ENCODE measurements at regions not wholly inside any gene's neighbourhood (a gene's known extent, or its start where the extent isn't known, plus 50 kb on each side); places are given as distances from the start of the nearest gene placed in this dataset.

DNA sequence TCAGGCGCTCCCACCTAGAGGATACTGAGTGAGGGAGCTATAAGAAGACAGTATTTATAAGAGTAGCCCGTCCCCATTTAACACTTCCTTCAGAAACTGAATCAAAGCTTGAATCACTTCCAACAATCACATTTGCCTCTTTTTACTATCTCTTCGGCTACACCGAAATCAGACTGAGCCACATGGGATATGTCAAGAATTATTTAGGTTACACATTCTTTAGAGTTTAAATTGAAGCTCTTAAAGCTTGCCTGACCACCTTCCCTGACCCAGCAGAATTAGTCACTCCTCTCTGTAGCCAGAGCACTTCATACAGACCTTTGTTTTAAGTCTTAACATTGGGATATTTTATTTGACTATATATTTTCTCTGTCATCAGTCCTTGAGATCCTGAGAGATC, 163.7 kb downstream of the MAFB start:
- H3K27me3 ChIP-seq: no peaks in the 10 kb centered on the region
- TF ChIP-seq, protein P1, sequence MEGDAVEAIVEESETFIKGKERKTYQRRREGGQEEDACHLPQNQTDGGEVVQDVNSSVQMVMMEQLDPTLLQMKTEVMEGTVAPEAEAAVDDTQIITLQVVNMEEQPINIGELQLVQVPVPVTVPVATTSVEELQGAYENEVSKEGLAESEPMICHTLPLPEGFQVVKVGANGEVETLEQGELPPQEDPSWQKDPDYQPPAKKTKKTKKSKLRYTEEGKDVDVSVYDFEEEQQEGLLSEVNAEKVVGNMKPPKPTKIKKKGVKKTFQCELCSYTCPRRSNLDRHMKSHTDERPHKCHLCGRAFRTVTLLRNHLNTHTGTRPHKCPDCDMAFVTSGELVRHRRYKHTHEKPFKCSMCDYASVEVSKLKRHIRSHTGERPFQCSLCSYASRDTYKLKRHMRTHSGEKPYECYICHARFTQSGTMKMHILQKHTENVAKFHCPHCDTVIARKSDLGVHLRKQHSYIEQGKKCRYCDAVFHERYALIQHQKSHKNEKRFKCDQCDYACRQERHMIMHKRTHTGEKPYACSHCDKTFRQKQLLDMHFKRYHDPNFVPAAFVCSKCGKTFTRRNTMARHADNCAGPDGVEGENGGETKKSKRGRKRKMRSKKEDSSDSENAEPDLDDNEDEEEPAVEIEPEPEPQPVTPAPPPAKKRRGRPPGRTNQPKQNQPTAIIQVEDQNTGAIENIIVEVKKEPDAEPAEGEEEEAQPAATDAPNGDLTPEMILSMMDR (IDR thresholded peaks at IDR 0.05): no peak
- no peak for TF ChIP-seq POLR2A (IDR thresholded peaks at IDR 0.05)
- TF ChIP-seq EP300 (IDR thresholded peaks at IDR 0.05): no peak
- H3K27ac ChIP-seq: no peak overlapping the region

GRCh38 chr20:40524071-40524470, 165.0 kb downstream of the MAFB start:
- H3K27ac ChIP-seq: no peak overlapping the region
- no peak overlapping the region for H3K4me3 ChIP-seq
- peaks cover 0 to 8% (median 1%) of the 10 kb centered on the region in 4 donors for H3K9me3 ChIP-seq
- WGBS, 2 donors: 92 to 97% methylated on average over 2 of the region's 2 CpGs
- H3K4me1 ChIP-seq: no peaks in the 10 kb centered on the region
- H3K27me3 ChIP-seq: no peaks in the 10 kb centered on the region
- H3K36me3 ChIP-seq: no peaks in the 10 kb centered on the region
- no peak for DNase-seq (ENCODE audit: low spot score in 2 of 2)
- TF ChIP-seq POLR2A (IDR thresholded peaks at IDR 0.05): no peak
- TF ChIP-seq, protein P1 (IDR thresholded peaks at IDR 0.05): no peak

More for the DNA sequence above, 163.7 kb downstream of the MAFB start:
- WGBS, 2 donors: 57 to 75% methylated on average over 4 of the region's 4 CpGs
- Histone ChIP-seq H3K4me3 (no peak overlapping the region), H3K36me3 (no peaks in the 10 kb centered on the region), H3K4me1 (no peaks in the 10 kb centered on the region), H3K9me3 (peaks cover 0 to 10% (median 1%) of the 10 kb centered on the region in 4 donors)
- no peak for DNase-seq (ENCODE audit: low spot score in 2 of 2)

GRCh38 chr20:40522405-40522804, 166.6 kb downstream of the MAFB start:
- WGBS, 2 donors: 93 to 100% methylated on average over 1 of the region's 1 CpG
- no peak for DNase-seq (ENCODE audit: low spot score in 2 of 2)
- H3K9me3 ChIP-seq: peaks cover 0 to 8% (median 1%) of the 10 kb centered on the region in 4 donors
- H3K27ac ChIP-seq: no peak overlapping the region
- no peaks in the 10 kb centered on the region for H3K27me3 ChIP-seq
- no peaks in the 10 kb centered on the region for H3K4me1 ChIP-seq
- H3K36me3 ChIP-seq: no peaks in the 10 kb centered on the region
- no peak overlapping the region for H3K4me3 ChIP-seq
- no peak for TF ChIP-seq EP300 (IDR thresholded peaks at IDR 0.05)
- TF ChIP-seq, protein P1 (IDR thresholded peaks at IDR 0.05): no peak
- TF ChIP-seq POLR2A (IDR thresholded peaks at IDR 0.05): no peak

GRCh38 chr20:40521962-40522361, 167.1 kb downstream of the MAFB start:
- TF ChIP-seq POLR2A (IDR thresholded peaks at IDR 0.05) (no peak), EP300 (IDR thresholded peaks at IDR 0.05) (no peak)
- TF ChIP-seq, protein P1 (IDR thresholded peaks at IDR 0.05): no peak
- Histone ChIP-seq H3K27ac (no peak overlapping the region), H3K4me3 (no peak overlapping the region), H3K27me3 (no peaks in the 10 kb centered on the region), H3K36me3 (no peaks in the 10 kb centered on the region), H3K9me3 (peaks cover 0 to 8% (median 1%) of the 10 kb centered on the region in 4 donors), H3K4me1 (no peaks in the 10 kb centered on the region)
- no peak for DNase-seq (ENCODE audit: low spot score in 2 of 2)
- 87 to 100% methylated on average over 1 of the region's 1 CpG for WGBS, 2 donors

- H3K36me3 ChIP-seq: no peaks in the 10 kb centered on the region
- DNase-seq (ENCODE audit: low spot score in 2 of 2): no peak
- TF ChIP-seq EP300 (IDR thresholded peaks at IDR 0.05) (no peak), POLR2A (IDR thresholded peaks at IDR 0.05) (no peak)
- TF ChIP-seq, protein P1 (IDR thresholded peaks at IDR 0.05): no peak
- no peaks in the 10 kb centered on the region for H3K4me1 ChIP-seq
- H3K4me3 ChIP-seq: no peak overlapping the region
- H3K9me3 ChIP-seq: peaks cover 0 to 8% (median 1%) of the 10 kb centered on the region in 4 donors
- 70 to 79% methylated on average over 3 of the region's 3 CpGs for WGBS, 2 donors
- no peaks in the 10 kb centered on the region for H3K27me3 ChIP-seq
- no peak overlapping the region for H3K27ac ChIP-seq
These were observed 169.1 kb downstream of the MAFB start for GRCh38 chr20:40519918-40520317.

Data from tibial nerve (tissue), 4 donors.